ENCODE measurements at regions not wholly inside any gene's neighbourhood (a gene's known extent, or its start where the extent isn't known, plus 50 kb on each side); places are given as distances from the start of the nearest gene placed in this dataset.

- intact Hi-C loops (cut with micrococcal nuclease; ENCODE audit: unreplicated experiment), result no loop called here
- no peaks in the 10 kb centered on the region for H3K4me1 ChIP-seq (ENCODE audit: insufficient read depth, low read length, poor library complexity, severe bottlenecking)
Observed at GRCh38 chr5:156121882-156122281, 205.1 kb upstream of the SGCD start.

GRCh38 chr5:156124708-156125107 is 202.3 kb upstream of the SGCD start:
- Histone ChIP-seq H3K9me3 (ENCODE audit: low read length) (no peaks in the 10 kb centered on the region), H3K27ac (ENCODE audit: low read depth, low read length, poor library complexity, severe bottlenecking) (no peak overlapping the region), H4K20me1 (ENCODE audit: insufficient read depth, low read length) (no peaks in the 10 kb centered on the region), H3K4me3 (ENCODE audit: low read depth, low read length, poor library complexity, severe bottlenecking) (no peak overlapping the region), H3K4me1 (ENCODE audit: insufficient read depth, low read length, poor library complexity, severe bottlenecking) (no peaks in the 10 kb centered on the region), H3K36me3 (ENCODE audit: insufficient read depth, low read length) (no peaks in the 10 kb centered on the region), H3K79me2 (ENCODE audit: insufficient read depth, low read depth, low read length) (no peaks in the 10 kb centered on the region), H3K4me2 (ENCODE audit: low read length) (no peak overlapping the region), H2AFZ (ENCODE audit: low read length) (no peak overlapping the region), H3K9me2 (ENCODE audit: insufficient read depth, low read length) (no peaks in the 10 kb centered on the region)
- ChIA-PET CTCF (ENCODE audit: unreplicated experiment) (no interaction called here), POLR2A (interaction anchor here (0.6 kb wide), 1 partner anchor 14 kb away, joined by 3 read pairs; no protein-coding TSS in a partner anchor)
- TF ChIP-seq EZH2phosphoT487 (IDR thresholded peaks at IDR 0.05; ENCODE audit: borderline replicate concordance, low read depth, low read length), result no peak
- no peak for TF ChIP-seq CTCF (conservative IDR thresholded peaks at IDR 0.05; ENCODE audit: low read length)
- intact Hi-C loops (cut with micrococcal nuclease; ENCODE audit: unreplicated experiment), result no loop called here
- no peak for DNase-seq (ENCODE audit: low spot score)
- no TSS peak for BruUV-seq (replicated peaks)

More at GRCh38 chr5:156121882-156122281, 205.1 kb upstream of the SGCD start:
- no peak for TF ChIP-seq CTCF (conservative IDR thresholded peaks at IDR 0.05; ENCODE audit: low read length)
- TF ChIP-seq EZH2phosphoT487 (IDR thresholded peaks at IDR 0.05; ENCODE audit: borderline replicate concordance, low read depth, low read length), result no peak
- Histone ChIP-seq H3K4me3 (ENCODE audit: low read depth, low read length, poor library complexity, severe bottlenecking) (no peak overlapping the region), H3K9me2 (ENCODE audit: insufficient read depth, low read length) (no peaks in the 10 kb centered on the region), H3K79me2 (ENCODE audit: insufficient read depth, low read depth, low read length) (no peaks in the 10 kb centered on the region), H3K27ac (ENCODE audit: low read depth, low read length, poor library complexity, severe bottlenecking) (no peak overlapping the region), H2AFZ (ENCODE audit: low read length) (no peak overlapping the region), H4K20me1 (ENCODE audit: insufficient read depth, low read length) (no peaks in the 10 kb centered on the region), H3K4me2 (ENCODE audit: low read length) (no peak overlapping the region), H3K36me3 (ENCODE audit: insufficient read depth, low read length) (no peaks in the 10 kb centered on the region), H3K9me3 (ENCODE audit: low read length) (no peaks in the 10 kb centered on the region)
- ChIA-PET CTCF (ENCODE audit: unreplicated experiment) (no interaction called here), POLR2A (interaction anchor here (1.0 kb wide), 1 partner anchor 10 kb away, joined by 3 read pairs; no protein-coding TSS in a partner anchor)
- BruUV-seq (replicated peaks), result no TSS peak
- DNase-seq (ENCODE audit: low spot score), result no peak

GRCh38 chr5:156125118-156125517 is 201.8 kb upstream of the SGCD start:
- H2AFZ ChIP-seq (ENCODE audit: low read length), result no peak overlapping the region
- no peak for DNase-seq (ENCODE audit: low spot score)
- CTCF ChIA-PET (ENCODE audit: unreplicated experiment), result no interaction called here
- no peaks in the 10 kb centered on the region for H4K20me1 ChIP-seq (ENCODE audit: insufficient read depth, low read length)
- intact Hi-C loops (cut with micrococcal nuclease; ENCODE audit: unreplicated experiment), result no loop called here
- H3K9me3 ChIP-seq (ENCODE audit: low read length), result no peaks in the 10 kb centered on the region
- H3K36me3 ChIP-seq (ENCODE audit: insufficient read depth, low read length), result no peaks in the 10 kb centered on the region
- H3K9me2 ChIP-seq (ENCODE audit: insufficient read depth, low read length), result no peaks in the 10 kb centered on the region
- no TSS peak for BruUV-seq (replicated peaks)
- no peak overlapping the region for H3K4me3 ChIP-seq (ENCODE audit: low read depth, low read length, poor library complexity, severe bottlenecking)
- H3K4me1 ChIP-seq (ENCODE audit: insufficient read depth, low read length, poor library complexity, severe bottlenecking), result no peaks in the 10 kb centered on the region
- H3K4me2 ChIP-seq (ENCODE audit: low read length), result no peak overlapping the region
- POLR2A ChIA-PET, result interaction anchor here (0.6 kb wide), 1 partner anchor 14 kb away, joined by 3 read pairs; no protein-coding TSS in a partner anchor
- TF ChIP-seq CTCF (conservative IDR thresholded peaks at IDR 0.05; ENCODE audit: low read length), result no peak
- no peak for TF ChIP-seq EZH2phosphoT487 (IDR thresholded peaks at IDR 0.05; ENCODE audit: borderline replicate concordance, low read depth, low read length)
- no peak overlapping the region for H3K27ac ChIP-seq (ENCODE audit: low read depth, low read length, poor library complexity, severe bottlenecking)
- H3K79me2 ChIP-seq (ENCODE audit: insufficient read depth, low read depth, low read length), result no peaks in the 10 kb centered on the region
